HepG2 (cell line): ENCODE measurements at regions not wholly inside any gene's neighbourhood (a gene's known extent, or its start where the extent isn't known, plus 50 kb on each side); places are given as distances from the start of the nearest gene placed in this dataset.

Experiments used
- CCDC6 ChIP-seq: sonication (generic); formaldehyde crosslinking; IDR thresholded peaks from 2 replicates; pipeline ENCODE4 v1.8.1; 2022; ENCODE audit warnings: mild to moderate bottlenecking, missing genetic modification reagents, moderate library complexity
- MAF1 ChIP-seq: sonication (generic); formaldehyde crosslinking; IDR thresholded peaks from 2 replicates; pipeline ENCODE4 v1.5.0; 2020; ENCODE audit warnings: missing genetic modification reagents, borderline replicate concordance
- NFIC ChIP-seq: IDR thresholded peaks from 2 replicates; pipeline ENCODE4 v1.6.1; 2012; ENCODE audit warnings: mild to moderate bottlenecking, low read length, inconsistent platforms
- NR0B2 ChIP-seq: sonication (generic); formaldehyde crosslinking; IDR thresholded peaks from 2 replicates; pipeline ENCODE4 v1.4.0; 2020; ENCODE audit warnings: mild to moderate bottlenecking, missing genetic modification reagents
- NR2F6 ChIP-seq, 2 experiments: IDR thresholded peaks; 2 replicates each; pipeline ENCODE4 v1.6.1; 2016; ENCODE audit warnings: antibody characterized with exemption in 1 of 2, mild to moderate bottlenecking in 1 of 2
- RAD21 ChIP-seq: fragments of 450-650 bp; formaldehyde crosslinking; IDR thresholded peaks from 2 replicates; pipeline ENCODE4 v1.5.0; 2020; ENCODE audit warnings: mild to moderate bottlenecking
- ZNF160 ChIP-seq: sonication (generic); formaldehyde crosslinking; IDR thresholded peaks from 2 replicates; pipeline ENCODE4 v1.8.0; 2022; ENCODE audit warnings: mild to moderate bottlenecking, inconsistent platforms, missing genetic modification reagents
- ZNF546 ChIP-seq: sonication (generic); formaldehyde crosslinking; conservative IDR thresholded peaks from 2 replicates; pipeline ENCODE4 v1.8.1; 2023; ENCODE audit warnings: mild to moderate bottlenecking, missing genetic modification reagents
- TF ChIP-seq, protein P1 (sequence below): sonication (generic); formaldehyde crosslinking; IDR thresholded peaks from 2 replicates; pipeline ENCODE4 v1.4.0; 2020; ENCODE audit warnings: missing genetic modification reagents, borderline replicate concordance
- TF ChIP-seq, protein P2 (sequence below): sonication (generic); formaldehyde crosslinking; IDR thresholded peaks from 2 replicates; pipeline ENCODE4 v1.4.0; 2020; ENCODE audit warnings: missing genetic modification reagents, borderline replicate concordance
- TF ChIP-seq, protein P3 (sequence below): sonication (generic); formaldehyde crosslinking; IDR thresholded peaks from 2 replicates; pipeline ENCODE4 v1.8.1; 2023; ENCODE audit warnings: mild to moderate bottlenecking, moderate library complexity, missing genetic modification reagents

DNA sequence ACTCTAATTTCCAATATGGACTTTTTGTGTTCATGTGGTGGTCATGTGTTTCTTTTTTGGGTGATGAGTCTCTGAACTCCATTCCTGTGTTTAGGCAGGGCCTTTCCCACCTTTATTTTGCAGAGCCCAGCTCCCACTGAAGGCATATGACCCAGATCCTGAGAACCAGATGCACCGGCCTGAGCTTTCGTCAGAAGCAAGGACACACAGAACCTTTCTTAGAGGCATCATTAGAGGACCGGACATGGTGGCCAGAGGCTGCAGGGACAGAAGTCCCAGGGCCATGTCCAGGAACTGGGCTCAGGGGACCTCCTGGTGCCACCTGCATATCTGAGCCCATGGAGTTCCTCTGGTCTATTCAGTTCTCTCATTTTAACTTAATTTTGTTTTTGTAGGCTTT is 200.9 kb upstream of the ZNF32 start (continued):
- TF ChIP-seq, protein P1, sequence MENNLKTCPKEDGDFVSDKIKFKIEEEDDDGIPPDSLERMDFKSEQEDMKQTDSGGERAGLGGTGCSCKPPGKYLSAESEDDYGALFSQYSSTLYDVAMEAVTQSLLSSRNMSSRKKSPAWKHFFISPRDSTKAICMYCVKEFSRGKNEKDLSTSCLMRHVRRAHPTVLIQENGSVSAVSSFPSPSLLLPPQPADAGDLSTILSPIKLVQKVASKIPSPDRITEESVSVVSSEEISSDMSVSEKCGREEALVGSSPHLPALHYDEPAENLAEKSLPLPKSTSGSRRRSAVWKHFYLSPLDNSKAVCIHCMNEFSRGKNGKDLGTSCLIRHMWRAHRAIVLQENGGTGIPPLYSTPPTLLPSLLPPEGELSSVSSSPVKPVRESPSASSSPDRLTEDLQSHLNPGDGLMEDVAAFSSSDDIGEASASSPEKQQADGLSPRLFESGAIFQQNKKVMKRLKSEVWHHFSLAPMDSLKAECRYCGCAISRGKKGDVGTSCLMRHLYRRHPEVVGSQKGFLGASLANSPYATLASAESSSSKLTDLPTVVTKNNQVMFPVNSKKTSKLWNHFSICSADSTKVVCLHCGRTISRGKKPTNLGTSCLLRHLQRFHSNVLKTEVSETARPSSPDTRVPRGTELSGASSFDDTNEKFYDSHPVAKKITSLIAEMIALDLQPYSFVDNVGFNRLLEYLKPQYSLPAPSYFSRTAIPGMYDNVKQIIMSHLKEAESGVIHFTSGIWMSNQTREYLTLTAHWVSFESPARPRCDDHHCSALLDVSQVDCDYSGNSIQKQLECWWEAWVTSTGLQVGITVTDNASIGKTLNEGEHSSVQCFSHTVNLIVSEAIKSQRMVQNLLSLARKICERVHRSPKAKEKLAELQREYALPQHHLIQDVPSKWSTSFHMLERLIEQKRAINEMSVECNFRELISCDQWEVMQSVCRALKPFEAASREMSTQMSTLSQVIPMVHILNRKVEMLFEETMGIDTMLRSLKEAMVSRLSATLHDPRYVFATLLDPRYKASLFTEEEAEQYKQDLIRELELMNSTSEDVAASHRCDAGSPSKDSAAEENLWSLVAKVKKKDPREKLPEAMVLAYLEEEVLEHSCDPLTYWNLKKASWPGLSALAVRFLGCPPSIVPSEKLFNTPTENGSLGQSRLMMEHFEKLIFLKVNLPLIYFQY (CRISPR knock-in tag): no peak
- TF ChIP-seq MAF1 (CRISPR knock-in tag) (no peak), NR2F6 (IDR thresholded peaks at IDR 0.05) (no peak), NR2F6 (CRISPR knock-in tag; IDR thresholded peaks at IDR 0.05) (no peak), ZNF160 (CRISPR knock-in tag) (no peak), ZNF546 (CRISPR knock-in tag) (no peak), RAD21 (CRISPR knock-in tag) (no peak), CCDC6 (CRISPR knock-in tag) (no peak), NR0B2 (CRISPR knock-in tag) (no peak), NFIC (no peak)
- TF ChIP-seq, protein P2, sequence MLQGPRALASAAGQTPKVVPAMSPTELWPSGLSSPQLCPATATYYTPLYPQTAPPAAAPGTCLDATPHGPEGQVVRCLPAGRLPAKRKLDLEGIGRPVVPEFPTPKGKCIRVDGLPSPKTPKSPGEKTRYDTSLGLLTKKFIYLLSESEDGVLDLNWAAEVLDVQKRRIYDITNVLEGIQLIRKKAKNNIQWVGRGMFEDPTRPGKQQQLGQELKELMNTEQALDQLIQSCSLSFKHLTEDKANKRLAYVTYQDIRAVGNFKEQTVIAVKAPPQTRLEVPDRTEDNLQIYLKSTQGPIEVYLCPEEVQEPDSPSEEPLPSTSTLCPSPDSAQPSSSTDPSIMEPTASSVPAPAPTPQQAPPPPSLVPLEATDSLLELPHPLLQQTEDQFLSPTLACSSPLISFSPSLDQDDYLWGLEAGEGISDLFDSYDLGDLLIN (CRISPR knock-in tag): no peak
- TF ChIP-seq, protein P3, sequence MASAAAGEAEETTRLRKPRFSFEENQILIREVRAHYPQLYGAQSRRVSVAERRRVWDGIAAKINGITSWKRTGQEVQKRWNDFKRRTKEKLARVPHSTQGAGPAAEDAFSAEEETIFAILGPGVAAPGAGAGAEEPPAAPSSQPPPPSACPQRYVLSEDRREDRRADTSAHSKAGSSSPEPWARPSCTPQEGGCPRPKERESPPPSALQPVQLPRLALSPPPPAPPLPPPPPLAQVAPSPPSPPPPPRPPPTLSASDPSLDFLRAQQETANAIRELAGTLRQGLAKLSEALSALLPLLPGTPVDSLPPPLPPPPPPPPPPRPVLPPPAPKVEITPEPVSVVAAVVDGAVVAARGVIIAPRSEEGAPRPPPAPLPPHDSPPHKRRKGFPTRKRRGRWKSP (CRISPR knock-in tag): no peak
